ENCODE measurements at regions not wholly inside any gene's neighbourhood (a gene's known extent, or its start where the extent isn't known, plus 50 kb on each side); places are given as distances from the start of the nearest gene placed in this dataset.

GRCh38 chr22:46058591-46059519 lies 81.9 kb upstream of the WNT7B start (continued):
- TF ChIP-seq, protein P1, sequence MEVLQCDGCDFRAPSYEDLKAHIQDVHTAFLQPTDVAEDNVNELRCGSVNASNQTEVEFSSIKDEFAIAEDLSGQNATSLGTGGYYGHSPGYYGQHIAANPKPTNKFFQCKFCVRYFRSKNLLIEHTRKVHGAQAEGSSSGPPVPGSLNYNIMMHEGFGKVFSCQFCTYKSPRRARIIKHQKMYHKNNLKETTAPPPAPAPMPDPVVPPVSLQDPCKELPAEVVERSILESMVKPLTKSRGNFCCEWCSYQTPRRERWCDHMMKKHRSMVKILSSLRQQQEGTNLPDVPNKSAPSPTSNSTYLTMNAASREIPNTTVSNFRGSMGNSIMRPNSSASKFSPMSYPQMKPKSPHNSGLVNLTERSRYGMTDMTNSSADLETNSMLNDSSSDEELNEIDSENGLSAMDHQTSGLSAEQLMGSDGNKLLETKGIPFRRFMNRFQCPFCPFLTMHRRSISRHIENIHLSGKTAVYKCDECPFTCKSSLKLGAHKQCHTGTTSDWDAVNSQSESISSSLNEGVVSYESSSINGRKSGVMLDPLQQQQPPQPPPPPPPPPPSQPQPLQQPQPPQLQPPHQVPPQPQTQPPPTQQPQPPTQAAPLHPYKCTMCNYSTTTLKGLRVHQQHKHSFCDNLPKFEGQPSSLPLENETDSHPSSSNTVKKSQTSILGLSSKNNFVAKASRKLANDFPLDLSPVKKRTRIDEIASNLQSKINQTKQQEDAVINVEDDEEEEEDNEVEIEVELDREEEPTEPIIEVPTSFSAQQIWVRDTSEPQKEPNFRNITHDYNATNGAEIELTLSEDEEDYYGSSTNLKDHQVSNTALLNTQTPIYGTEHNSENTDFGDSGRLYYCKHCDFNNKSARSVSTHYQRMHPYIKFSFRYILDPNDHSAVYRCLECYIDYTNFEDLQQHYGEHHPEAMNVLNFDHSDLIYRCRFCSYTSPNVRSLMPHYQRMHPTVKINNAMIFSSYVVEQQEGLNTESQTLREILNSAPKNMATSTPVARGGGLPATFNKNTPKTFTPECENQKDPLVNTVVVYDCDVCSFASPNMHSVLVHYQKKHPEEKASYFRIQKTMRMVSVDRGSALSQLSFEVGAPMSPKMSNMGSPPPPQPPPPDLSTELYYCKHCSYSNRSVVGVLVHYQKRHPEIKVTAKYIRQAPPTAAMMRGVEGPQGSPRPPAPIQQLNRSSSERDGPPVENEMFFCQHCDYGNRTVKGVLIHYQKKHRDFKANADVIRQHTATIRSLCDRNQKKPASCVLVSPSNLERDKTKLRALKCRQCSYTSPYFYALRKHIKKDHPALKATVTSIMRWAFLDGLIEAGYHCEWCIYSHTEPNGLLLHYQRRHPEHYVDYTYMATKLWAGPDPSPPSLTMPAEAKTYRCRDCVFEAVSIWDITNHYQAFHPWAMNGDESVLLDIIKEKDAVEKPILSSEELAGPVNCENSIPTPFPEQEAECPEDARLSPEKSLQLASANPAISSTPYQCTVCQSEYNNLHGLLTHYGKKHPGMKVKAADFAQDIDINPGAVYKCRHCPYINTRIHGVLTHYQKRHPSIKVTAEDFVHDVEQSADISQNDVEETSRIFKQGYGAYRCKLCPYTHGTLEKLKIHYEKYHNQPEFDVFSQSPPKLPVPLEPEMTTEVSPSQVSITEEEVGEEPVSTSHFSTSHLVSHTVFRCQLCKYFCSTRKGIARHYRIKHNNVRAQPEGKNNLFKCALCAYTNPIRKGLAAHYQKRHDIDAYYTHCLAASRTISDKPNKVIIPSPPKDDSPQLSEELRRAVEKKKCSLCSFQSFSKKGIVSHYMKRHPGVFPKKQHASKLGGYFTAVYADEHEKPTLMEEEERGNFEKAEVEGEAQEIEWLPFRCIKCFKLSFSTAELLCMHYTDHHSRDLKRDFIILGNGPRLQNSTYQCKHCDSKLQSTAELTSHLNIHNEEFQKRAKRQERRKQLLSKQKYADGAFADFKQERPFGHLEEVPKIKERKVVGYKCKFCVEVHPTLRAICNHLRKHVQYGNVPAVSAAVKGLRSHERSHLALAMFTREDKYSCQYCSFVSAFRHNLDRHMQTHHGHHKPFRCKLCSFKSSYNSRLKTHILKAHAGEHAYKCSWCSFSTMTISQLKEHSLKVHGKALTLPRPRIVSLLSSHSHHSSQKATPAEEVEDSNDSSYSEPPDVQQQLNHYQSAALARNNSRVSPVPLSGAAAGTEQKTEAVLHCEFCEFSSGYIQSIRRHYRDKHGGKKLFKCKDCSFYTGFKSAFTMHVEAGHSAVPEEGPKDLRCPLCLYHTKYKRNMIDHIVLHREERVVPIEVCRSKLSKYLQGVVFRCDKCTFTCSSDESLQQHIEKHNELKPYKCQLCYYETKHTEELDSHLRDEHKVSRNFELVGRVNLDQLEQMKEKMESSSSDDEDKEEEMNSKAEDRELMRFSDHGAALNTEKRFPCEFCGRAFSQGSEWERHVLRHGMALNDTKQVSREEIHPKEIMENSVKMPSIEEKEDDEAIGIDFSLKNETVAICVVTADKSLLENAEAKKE (CRISPR knock-in tag; IDR thresholded peaks at IDR 0.05): no peak
- no peak for TF ChIP-seq POLR2AphosphoS5 (IDR thresholded peaks at IDR 0.05; ENCODE audit: low read depth)

DNA sequence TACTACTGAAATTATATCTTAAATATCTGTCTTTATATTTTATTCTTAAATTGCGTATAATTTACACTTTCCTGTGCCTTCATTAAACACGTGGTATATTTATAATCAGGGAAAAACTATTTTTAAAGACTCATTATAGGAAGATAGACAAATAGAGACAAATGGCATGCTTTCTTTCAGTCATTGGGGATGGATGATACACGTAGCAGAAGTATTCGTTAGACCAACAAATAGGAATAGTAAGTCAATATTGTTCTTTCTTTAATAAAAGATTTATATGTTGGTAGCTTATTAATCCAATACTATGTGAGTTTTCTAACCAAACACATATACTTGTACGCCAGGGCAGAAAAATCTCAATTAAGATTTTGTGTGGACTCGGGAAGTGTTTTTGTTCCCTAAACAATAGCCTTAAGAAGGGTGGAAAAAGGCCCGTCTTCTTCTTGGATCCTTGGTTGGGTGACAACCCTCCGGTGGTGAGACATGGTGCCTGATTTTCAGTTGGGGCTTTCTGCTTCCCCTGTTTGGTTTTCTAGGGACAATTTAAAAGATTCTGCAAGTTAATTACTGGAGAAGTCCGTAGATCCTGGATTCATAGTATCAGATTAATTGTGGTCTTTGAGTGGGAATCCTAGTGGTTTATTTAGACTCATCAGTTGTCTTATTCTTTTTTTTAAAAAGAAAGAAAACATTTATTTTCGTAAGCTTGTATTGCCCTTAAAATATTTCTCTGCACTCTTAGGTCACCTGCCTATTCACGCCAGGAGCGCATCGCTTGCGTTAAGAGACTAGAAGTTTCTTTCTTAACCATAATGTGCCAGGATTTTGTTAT lies 83.5 kb upstream of the WNT7B start:
- Histone ChIP-seq H4K20me1 (replicated peaks; ENCODE audit: insufficient read depth) (no peaks in the 10 kb centered on the region), H2AFZ (peak overlapping the region; percentile 97), H3K4me2 (peak overlapping the region; percentile 75), H3K27ac (ENCODE audit: low read depth) (no peak overlapping the region), H3K36me3 (ENCODE audit: insufficient read depth) (no peaks in the 10 kb centered on the region), H3K4me1 (ENCODE audit: insufficient read depth) (peaks cover 18% of the 10 kb centered on the region), H3K9me2 (ENCODE audit: insufficient read depth) (no peaks in the 10 kb centered on the region), H3K4me3 (peak overlapping the region; percentile 61), H3F3A (replicated peaks; ENCODE audit: low read depth) (peaks cover 8% of the 10 kb centered on the region), H3K27me3 (ENCODE audit: insufficient read depth) (peaks cover 41% of the 10 kb centered on the region), H3K79me2 (replicated peaks; ENCODE audit: insufficient read depth) (no peaks in the 10 kb centered on the region)
- Mint-ChIP-seq H3K27ac (no peak overlapping the region), H3K27me3 (ENCODE audit: insufficient read depth, low read depth, poor library complexity) (peaks cover 18% of the 10 kb centered on the region), H3K36me3 (ENCODE audit: low read depth) (no peaks in the 10 kb centered on the region), H3K9me3 (no peaks in the 10 kb centered on the region; the same call in 2 of the 3 replicates), H3K4me3 (peak overlapping the region; percentile 64; the same call in 2 of the 3 replicates), H3K4me1 (peaks cover 4% of the 10 kb centered on the region; the same call in 1 of the 3 replicates)
- DNase-seq (ENCODE audit: low spot score) (no peak), ATAC-seq (no peak)
- no peak for TF ChIP-seq ZNF331 (CRISPR knock-in tag; IDR thresholded peaks at IDR 0.05; ENCODE audit: low read depth)
- TF ChIP-seq ZNF114 (CRISPR knock-in tag; IDR thresholded peaks at IDR 0.05): no peak
- TF ChIP-seq JUNB (IDR thresholded peaks at IDR 0.05; ENCODE audit: unreplicated experiment): no peak
- TF ChIP-seq STAT1 (IDR thresholded peaks at IDR 0.05; ENCODE audit: unreplicated experiment): no peak
- no peak for TF ChIP-seq ETS1 (IDR thresholded peaks at IDR 0.05)
- TF ChIP-seq, protein P2, sequence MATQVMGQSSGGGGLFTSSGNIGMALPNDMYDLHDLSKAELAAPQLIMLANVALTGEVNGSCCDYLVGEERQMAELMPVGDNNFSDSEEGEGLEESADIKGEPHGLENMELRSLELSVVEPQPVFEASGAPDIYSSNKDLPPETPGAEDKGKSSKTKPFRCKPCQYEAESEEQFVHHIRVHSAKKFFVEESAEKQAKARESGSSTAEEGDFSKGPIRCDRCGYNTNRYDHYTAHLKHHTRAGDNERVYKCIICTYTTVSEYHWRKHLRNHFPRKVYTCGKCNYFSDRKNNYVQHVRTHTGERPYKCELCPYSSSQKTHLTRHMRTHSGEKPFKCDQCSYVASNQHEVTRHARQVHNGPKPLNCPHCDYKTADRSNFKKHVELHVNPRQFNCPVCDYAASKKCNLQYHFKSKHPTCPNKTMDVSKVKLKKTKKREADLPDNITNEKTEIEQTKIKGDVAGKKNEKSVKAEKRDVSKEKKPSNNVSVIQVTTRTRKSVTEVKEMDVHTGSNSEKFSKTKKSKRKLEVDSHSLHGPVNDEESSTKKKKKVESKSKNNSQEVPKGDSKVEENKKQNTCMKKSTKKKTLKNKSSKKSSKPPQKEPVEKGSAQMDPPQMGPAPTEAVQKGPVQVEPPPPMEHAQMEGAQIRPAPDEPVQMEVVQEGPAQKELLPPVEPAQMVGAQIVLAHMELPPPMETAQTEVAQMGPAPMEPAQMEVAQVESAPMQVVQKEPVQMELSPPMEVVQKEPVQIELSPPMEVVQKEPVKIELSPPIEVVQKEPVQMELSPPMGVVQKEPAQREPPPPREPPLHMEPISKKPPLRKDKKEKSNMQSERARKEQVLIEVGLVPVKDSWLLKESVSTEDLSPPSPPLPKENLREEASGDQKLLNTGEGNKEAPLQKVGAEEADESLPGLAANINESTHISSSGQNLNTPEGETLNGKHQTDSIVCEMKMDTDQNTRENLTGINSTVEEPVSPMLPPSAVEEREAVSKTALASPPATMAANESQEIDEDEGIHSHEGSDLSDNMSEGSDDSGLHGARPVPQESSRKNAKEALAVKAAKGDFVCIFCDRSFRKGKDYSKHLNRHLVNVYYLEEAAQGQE (IDR thresholded peaks at IDR 0.05; ENCODE audit: unreplicated experiment): no peak
- TF ChIP-seq EZH2 (IDR thresholded peaks at IDR 0.05; ENCODE audit: low read depth, unreplicated experiment): no peak
- TF ChIP-seq CREB1 (CRISPR knock-in tag; IDR thresholded peaks at IDR 0.05; ENCODE audit: low read depth): no peak

Data from GM23338 (cell line).